H1 (cell line): ENCODE measurements at regions not wholly inside any gene's neighbourhood (a gene's known extent, or its start where the extent isn't known, plus 50 kb on each side); places are given as distances from the start of the nearest gene placed in this dataset.

Source experiments
- CBX8 ChIP-seq: fragments of 300-800, 300-1000 bp; sonication (generic); IDR thresholded peaks from 2 replicates; pipeline ENCODE4 v1.7.1; 2016; ENCODE audit warnings: low read depth, low read length, borderline replicate concordance
- CHD2 ChIP-seq: IDR thresholded peaks from 2 replicates; pipeline ENCODE4 v1.6.1; 2012; ENCODE audit warnings: low read length, improper control_type of control experiment
- GTF2F1 ChIP-seq: IDR thresholded peaks from 2 replicates; pipeline ENCODE4 v1.6.1; 2012; ENCODE audit warnings: low read depth, low read length, improper control_type of control experiment, borderline replicate concordance
- MAFK ChIP-seq: IDR thresholded peaks from 2 replicates; pipeline ENCODE4 v1.6.1; 2012; ENCODE audit warnings: low read depth, mild to moderate bottlenecking, improper control_type of control experiment, low read length
- POLR2A ChIP-seq, 2 experiments: IDR thresholded peaks; 1 replicate in 1 of 2; 2 replicates in 1 of 2; pipeline ENCODE4 v1.6.1; 2011; ENCODE audit warnings: low read depth in 2 of 2, low read length in 2 of 2, mild to moderate bottlenecking in 2 of 2; ENCODE audit errors: control extremely low read depth in 1 of 2
- SP2 ChIP-seq: IDR thresholded peaks from 2 replicates; pipeline ENCODE4 v1.6.1; 2012; ENCODE audit warnings: mild to moderate bottlenecking, low read length, inconsistent platforms
- SUZ12 ChIP-seq: fragments of 200-600 bp; sonication (generic); IDR thresholded peaks from 2 replicates; pipeline ENCODE4 v1.6.1; 2012; ENCODE audit warnings: mild to moderate bottlenecking, inconsistent platforms, low read length, moderate library complexity, mixed read lengths
- TAF1 ChIP-seq: IDR thresholded peaks from 2 replicates; pipeline ENCODE4 v1.6.1; 2011; ENCODE audit warnings: mild to moderate bottlenecking, low read depth, low read length
- YY1 ChIP-seq: IDR thresholded peaks from 2 replicates; pipeline ENCODE4 v1.6.1; 2011; ENCODE audit warnings: low read depth, mild to moderate bottlenecking, low read length
- TF ChIP-seq, protein P1 (sequence below): fragments of 300-600 bp; sonication (generic); IDR thresholded peaks from 2 replicates; pipeline ENCODE4 v1.7.1; 2012; ENCODE audit warnings: low read length, moderate library complexity, mild to moderate bottlenecking, inconsistent platforms; ENCODE audit not compliant: insufficient replicate concordance
- TF ChIP-seq, protein P2 (sequence below), 3 experiments: IDR thresholded peaks; 1 replicate in 2 of 3; 2 replicates in 1 of 3; pipeline versions ENCODE4 v1.5.1 to v1.6.1; 2011; ENCODE audit warnings: low read length in 3 of 3, mild to moderate bottlenecking in 3 of 3, inconsistent platforms in 2 of 3, low read depth in 1 of 3, moderate library complexity in 1 of 3; ENCODE audit not compliant: insufficient read depth in 1 of 3; ENCODE audit errors: control extremely low read depth in 1 of 3

DNA sequence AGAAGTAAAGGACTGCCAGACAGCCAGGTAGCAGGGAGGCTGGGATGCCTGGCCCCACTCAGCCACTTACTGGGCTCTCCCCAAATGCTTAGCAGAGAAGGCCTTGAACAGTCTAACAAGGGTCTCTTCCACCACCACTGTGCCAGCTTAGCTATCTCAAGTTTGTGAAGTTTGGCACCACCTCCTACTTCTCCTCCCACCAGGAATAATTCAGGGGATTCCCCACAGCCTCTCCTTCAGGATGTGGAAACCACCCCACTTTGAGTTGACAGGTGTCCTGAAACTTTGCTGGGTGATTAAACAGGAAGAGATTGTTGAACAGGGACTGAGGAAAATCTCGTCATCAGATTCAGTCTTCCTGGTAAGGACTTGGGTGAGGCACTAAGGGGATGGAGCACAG lies 59.4 kb upstream of the ATP1B1 start (continued):
- TF ChIP-seq, protein P1, sequence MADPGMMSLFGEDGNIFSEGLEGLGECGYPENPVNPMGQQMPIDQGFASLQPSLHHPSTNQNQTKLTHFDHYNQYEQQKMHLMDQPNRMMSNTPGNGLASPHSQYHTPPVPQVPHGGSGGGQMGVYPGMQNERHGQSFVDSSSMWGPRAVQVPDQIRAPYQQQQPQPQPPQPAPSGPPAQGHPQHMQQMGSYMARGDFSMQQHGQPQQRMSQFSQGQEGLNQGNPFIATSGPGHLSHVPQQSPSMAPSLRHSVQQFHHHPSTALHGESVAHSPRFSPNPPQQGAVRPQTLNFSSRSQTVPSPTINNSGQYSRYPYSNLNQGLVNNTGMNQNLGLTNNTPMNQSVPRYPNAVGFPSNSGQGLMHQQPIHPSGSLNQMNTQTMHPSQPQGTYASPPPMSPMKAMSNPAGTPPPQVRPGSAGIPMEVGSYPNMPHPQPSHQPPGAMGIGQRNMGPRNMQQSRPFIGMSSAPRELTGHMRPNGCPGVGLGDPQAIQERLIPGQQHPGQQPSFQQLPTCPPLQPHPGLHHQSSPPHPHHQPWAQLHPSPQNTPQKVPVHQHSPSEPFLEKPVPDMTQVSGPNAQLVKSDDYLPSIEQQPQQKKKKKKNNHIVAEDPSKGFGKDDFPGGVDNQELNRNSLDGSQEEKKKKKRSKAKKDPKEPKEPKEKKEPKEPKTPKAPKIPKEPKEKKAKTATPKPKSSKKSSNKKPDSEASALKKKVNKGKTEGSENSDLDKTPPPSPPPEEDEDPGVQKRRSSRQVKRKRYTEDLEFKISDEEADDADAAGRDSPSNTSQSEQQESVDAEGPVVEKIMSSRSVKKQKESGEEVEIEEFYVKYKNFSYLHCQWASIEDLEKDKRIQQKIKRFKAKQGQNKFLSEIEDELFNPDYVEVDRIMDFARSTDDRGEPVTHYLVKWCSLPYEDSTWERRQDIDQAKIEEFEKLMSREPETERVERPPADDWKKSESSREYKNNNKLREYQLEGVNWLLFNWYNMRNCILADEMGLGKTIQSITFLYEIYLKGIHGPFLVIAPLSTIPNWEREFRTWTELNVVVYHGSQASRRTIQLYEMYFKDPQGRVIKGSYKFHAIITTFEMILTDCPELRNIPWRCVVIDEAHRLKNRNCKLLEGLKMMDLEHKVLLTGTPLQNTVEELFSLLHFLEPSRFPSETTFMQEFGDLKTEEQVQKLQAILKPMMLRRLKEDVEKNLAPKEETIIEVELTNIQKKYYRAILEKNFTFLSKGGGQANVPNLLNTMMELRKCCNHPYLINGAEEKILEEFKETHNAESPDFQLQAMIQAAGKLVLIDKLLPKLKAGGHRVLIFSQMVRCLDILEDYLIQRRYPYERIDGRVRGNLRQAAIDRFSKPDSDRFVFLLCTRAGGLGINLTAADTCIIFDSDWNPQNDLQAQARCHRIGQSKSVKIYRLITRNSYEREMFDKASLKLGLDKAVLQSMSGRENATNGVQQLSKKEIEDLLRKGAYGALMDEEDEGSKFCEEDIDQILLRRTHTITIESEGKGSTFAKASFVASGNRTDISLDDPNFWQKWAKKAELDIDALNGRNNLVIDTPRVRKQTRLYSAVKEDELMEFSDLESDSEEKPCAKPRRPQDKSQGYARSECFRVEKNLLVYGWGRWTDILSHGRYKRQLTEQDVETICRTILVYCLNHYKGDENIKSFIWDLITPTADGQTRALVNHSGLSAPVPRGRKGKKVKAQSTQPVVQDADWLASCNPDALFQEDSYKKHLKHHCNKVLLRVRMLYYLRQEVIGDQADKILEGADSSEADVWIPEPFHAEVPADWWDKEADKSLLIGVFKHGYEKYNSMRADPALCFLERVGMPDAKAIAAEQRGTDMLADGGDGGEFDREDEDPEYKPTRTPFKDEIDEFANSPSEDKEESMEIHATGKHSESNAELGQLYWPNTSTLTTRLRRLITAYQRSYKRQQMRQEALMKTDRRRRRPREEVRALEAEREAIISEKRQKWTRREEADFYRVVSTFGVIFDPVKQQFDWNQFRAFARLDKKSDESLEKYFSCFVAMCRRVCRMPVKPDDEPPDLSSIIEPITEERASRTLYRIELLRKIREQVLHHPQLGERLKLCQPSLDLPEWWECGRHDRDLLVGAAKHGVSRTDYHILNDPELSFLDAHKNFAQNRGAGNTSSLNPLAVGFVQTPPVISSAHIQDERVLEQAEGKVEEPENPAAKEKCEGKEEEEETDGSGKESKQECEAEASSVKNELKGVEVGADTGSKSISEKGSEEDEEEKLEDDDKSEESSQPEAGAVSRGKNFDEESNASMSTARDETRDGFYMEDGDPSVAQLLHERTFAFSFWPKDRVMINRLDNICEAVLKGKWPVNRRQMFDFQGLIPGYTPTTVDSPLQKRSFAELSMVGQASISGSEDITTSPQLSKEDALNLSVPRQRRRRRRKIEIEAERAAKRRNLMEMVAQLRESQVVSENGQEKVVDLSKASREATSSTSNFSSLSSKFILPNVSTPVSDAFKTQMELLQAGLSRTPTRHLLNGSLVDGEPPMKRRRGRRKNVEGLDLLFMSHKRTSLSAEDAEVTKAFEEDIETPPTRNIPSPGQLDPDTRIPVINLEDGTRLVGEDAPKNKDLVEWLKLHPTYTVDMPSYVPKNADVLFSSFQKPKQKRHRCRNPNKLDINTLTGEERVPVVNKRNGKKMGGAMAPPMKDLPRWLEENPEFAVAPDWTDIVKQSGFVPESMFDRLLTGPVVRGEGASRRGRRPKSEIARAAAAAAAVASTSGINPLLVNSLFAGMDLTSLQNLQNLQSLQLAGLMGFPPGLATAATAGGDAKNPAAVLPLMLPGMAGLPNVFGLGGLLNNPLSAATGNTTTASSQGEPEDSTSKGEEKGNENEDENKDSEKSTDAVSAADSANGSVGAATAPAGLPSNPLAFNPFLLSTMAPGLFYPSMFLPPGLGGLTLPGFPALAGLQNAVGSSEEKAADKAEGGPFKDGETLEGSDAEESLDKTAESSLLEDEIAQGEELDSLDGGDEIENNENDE = no peak
- TF ChIP-seq, protein P2, sequence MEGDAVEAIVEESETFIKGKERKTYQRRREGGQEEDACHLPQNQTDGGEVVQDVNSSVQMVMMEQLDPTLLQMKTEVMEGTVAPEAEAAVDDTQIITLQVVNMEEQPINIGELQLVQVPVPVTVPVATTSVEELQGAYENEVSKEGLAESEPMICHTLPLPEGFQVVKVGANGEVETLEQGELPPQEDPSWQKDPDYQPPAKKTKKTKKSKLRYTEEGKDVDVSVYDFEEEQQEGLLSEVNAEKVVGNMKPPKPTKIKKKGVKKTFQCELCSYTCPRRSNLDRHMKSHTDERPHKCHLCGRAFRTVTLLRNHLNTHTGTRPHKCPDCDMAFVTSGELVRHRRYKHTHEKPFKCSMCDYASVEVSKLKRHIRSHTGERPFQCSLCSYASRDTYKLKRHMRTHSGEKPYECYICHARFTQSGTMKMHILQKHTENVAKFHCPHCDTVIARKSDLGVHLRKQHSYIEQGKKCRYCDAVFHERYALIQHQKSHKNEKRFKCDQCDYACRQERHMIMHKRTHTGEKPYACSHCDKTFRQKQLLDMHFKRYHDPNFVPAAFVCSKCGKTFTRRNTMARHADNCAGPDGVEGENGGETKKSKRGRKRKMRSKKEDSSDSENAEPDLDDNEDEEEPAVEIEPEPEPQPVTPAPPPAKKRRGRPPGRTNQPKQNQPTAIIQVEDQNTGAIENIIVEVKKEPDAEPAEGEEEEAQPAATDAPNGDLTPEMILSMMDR (IDR thresholded peaks at IDR 0.05; ENCODE audit: control extremely low read depth in 1 of 3, insufficient read depth in 1 of 3, low read depth in 1 of 3, low read length in 3 of 3) = no peak
- TF ChIP-seq GTF2F1 (no peak), YY1 (no peak), SUZ12 (no peak), TAF1 (no peak), MAFK (no peak), POLR2A (IDR thresholded peaks at IDR 0.05; ENCODE audit: control extremely low read depth in 1 of 2, low read depth in 2 of 2, low read length in 2 of 2) (no peak), CHD2 (no peak), SP2 (no peak), CBX8 (no peak)
